Fibroblast of gingiva (primary cell): ENCODE measurements at regions not wholly inside any gene's neighbourhood (a gene's known extent, or its start where the extent isn't known, plus 50 kb on each side); places are given as distances from the start of the nearest gene placed in this dataset.
"Not testable (repeated sequence)": the region's sequence is repeated elsewhere in the genome, so short reads cannot be mapped to it uniquely, and the experiment has no call there.

Experiments used
- DNase-seq: peaks from one replicate; pipeline ENCODE4 v3.0.0-alpha.2; 2011; ENCODE audit warnings: low read depth

- no peak for DNase-seq
These were observed 817.3 kb downstream of the TRIML1 start for GRCh38 chr4:188956566-188956965.

GRCh38 chr4:188958346-188958745, 819.1 kb downstream of the TRIML1 start:
- no peak for DNase-seq

- no peak for DNase-seq
These were observed 820.2 kb downstream of the TRIML1 start for GRCh38 chr4:188959424-188959823.

- DNase-seq, result no peak
These were observed 821.3 kb downstream of the TRIML1 start for GRCh38 chr4:188960411-188961093.

GRCh38 chr4:188971125-188971524, 831.9 kb downstream of the TRIML1 start:
- DNase-seq, result no peak

GRCh38 chr4:188975271-188975670, 836.0 kb downstream of the TRIML1 start:
- no peak for DNase-seq

GRCh38 chr4:188976644-188977115, 837.4 kb downstream of the TRIML1 start:
- DNase-seq, result peak; percentile 49

GRCh38 chr4:188977232-188977631, 838.0 kb downstream of the TRIML1 start:
- not testable (repeated sequence) for DNase-seq

- no peak for DNase-seq
These were observed 845.3 kb downstream of the TRIML1 start for GRCh38 chr4:188984518-188984917.

- DNase-seq, result peak; percentile 13
These were observed 847.0 kb downstream of the TRIML1 start for GRCh38 chr4:188986271-188986689.

GRCh38 chr4:188987011-188987410, 847.8 kb downstream of the TRIML1 start:
- DNase-seq, result no peak

- no peak for DNase-seq
These were observed 848.9 kb downstream of the TRIML1 start for GRCh38 chr4:188988131-188988530.

- no peak for DNase-seq
These were observed 850.1 kb downstream of the TRIML1 start for GRCh38 chr4:188989371-188989770.

- no peak for DNase-seq
These were observed 853.5 kb downstream of the TRIML1 start for GRCh38 chr4:188992706-188993105.

GRCh38 chr4:188993871-188994270, 854.6 kb downstream of the TRIML1 start:
- no peak for DNase-seq

GRCh38 chr4:189001283-189001970, 862.2 kb downstream of the TRIML1 start:
- DNase-seq, result no peak

GRCh38 chr4:189001971-189002450, 862.8 kb downstream of the TRIML1 start:
- DNase-seq, result no peak

- DNase-seq, result no peak
These were observed 863.2 kb downstream of the TRIML1 start for GRCh38 chr4:189002475-189002874.

- not testable (repeated sequence) for DNase-seq
These were observed 871.4 kb downstream of the TRIML1 start for GRCh38 chr4:189010452-189011217.

GRCh38 chr4:189021831-189022230, 882.6 kb downstream of the TRIML1 start:
- no peak for DNase-seq

GRCh38 chr4:189022440-189023035, 883.3 kb downstream of the TRIML1 start:
- no peak for DNase-seq

GRCh38 chr4:189029976-189030504, 890.8 kb downstream of the TRIML1 start:
- no peak for DNase-seq
